HG02884 (cell line): ENCODE measurements at regions not wholly inside any gene's neighbourhood (a gene's known extent, or its start where the extent isn't known, plus 50 kb on each side); places are given as distances from the start of the nearest gene placed in this dataset.

Source experiments
- ATAC-seq: cut with Tn5 transposase; IDR thresholded peaks from one replicate; pipeline ENCODE4 v1.9.1; 2021; ENCODE audit warnings: mild to moderate bottlenecking, moderate library complexity; ENCODE audit not compliant: unreplicated experiment

GRCh38 chr7:42987648-42988214 is 55.6 kb downstream of the MRPL32 start:
- no peak for ATAC-seq

GRCh38 chr7:42991024-42991423 is 58.8 kb downstream of the MRPL32 start:
- ATAC-seq = no peak

GRCh38 chr7:42991913-42992591 is 59.9 kb downstream of the MRPL32 start:
- no peak for ATAC-seq

GRCh38 chr7:42993038-42993437 is 60.9 kb downstream of the MRPL32 start:
- ATAC-seq = no peak

GRCh38 chr7:42994096-42994495 is 61.9 kb downstream of the MRPL32 start:
- ATAC-seq = no peak

- ATAC-seq = no peak
Measured at GRCh38 chr7:42997611-42998010, 65.4 kb downstream of the MRPL32 start.

- no peak for ATAC-seq
Measured at GRCh38 chr7:43004082-43004481, 71.9 kb downstream of the MRPL32 start.

GRCh38 chr7:43006008-43006407 is 73.8 kb downstream of the MRPL32 start:
- no peak for ATAC-seq

GRCh38 chr7:43010061-43010460 is 77.9 kb downstream of the MRPL32 start:
- ATAC-seq = no peak

GRCh38 chr7:43011879-43012278 is 79.7 kb downstream of the MRPL32 start:
- ATAC-seq = no peak

- ATAC-seq = no peak
Measured at GRCh38 chr7:43014406-43014805, 82.2 kb downstream of the MRPL32 start.

- ATAC-seq = no peak
Measured at GRCh38 chr7:43015301-43015700, 83.1 kb downstream of the MRPL32 start.

GRCh38 chr7:43018446-43018845 is 86.3 kb downstream of the MRPL32 start:
- no peak for ATAC-seq

- no peak for ATAC-seq
Measured at GRCh38 chr7:43021431-43021830, 89.3 kb downstream of the MRPL32 start.

- no peak for ATAC-seq
Measured at GRCh38 chr7:43022008-43022407, 89.8 kb downstream of the MRPL32 start.

- no peak for ATAC-seq
Measured at GRCh38 chr7:43033369-43033768, 79.1 kb upstream of the HECW1 start.

GRCh38 chr7:43034535-43035002 is 77.9 kb upstream of the HECW1 start:
- ATAC-seq = no peak

- ATAC-seq = no peak
Measured at GRCh38 chr7:43037531-43037930, 74.9 kb upstream of the HECW1 start.

- no peak for ATAC-seq
Measured at GRCh38 chr7:43038254-43038653, 74.2 kb upstream of the HECW1 start.

- no peak for ATAC-seq
Measured at GRCh38 chr7:43039346-43039745, 73.1 kb upstream of the HECW1 start.

GRCh38 chr7:43040461-43040860 is 72.0 kb upstream of the HECW1 start:
- ATAC-seq = no peak

GRCh38 chr7:43041105-43041504 is 71.3 kb upstream of the HECW1 start:
- no peak for ATAC-seq

GRCh38 chr7:43041724-43042123 is 70.7 kb upstream of the HECW1 start:
- ATAC-seq = no peak
